ENCODE measurements at regions not wholly inside any gene's neighbourhood (a gene's known extent, or its start where the extent isn't known, plus 50 kb on each side); places are given as distances from the start of the nearest gene placed in this dataset.
"Not testable (repeated sequence)": the region's sequence is repeated elsewhere in the genome, so short reads cannot be mapped to it uniquely, and the experiment has no call there.

DNA sequence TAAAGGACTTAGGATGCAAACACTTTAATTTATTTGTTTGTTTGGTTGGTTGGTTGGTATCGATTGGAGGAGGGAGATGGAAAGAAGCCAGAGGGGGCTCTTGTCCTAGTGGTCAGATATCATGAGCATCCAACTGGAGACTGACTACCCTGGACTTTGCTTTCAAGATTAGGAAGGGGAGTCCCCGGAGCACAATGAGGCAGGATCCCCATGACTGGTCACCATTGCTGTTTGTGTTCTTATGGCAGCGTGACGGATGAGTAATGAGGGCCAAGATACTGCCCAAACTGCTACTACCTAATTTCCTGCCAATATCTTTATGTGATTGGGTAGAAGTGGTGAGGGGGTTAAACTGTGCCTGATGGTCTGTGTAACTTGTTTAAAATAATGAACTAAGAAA is 354.6 kb upstream of the ROPN1 start:
- no TSS peak for BruUV-seq (replicated peaks)
- Histone ChIP-seq H3K4me2 (no peak overlapping the region), H3F3A (ENCODE audit: insufficient read depth, low read depth) (no peaks in the 10 kb centered on the region), H2AFZ (no peak overlapping the region), H3K9me2 (ENCODE audit: insufficient read depth) (no peaks in the 10 kb centered on the region), H3K4me3 (no peak overlapping the region), H3K9me3 (ENCODE audit: insufficient read depth, low read depth) (no peaks in the 10 kb centered on the region), H3K79me2 (ENCODE audit: low read depth) (no peaks in the 10 kb centered on the region), H3K27me3 (ENCODE audit: insufficient read depth, low read depth) (peaks cover 28% of the 10 kb centered on the region), H3K27ac (no peak overlapping the region), H3K4me1 (replicated peaks; ENCODE audit: insufficient read depth) (no peaks in the 10 kb centered on the region), H3K36me3 (ENCODE audit: low read depth) (no peaks in the 10 kb centered on the region), H4K20me1 (ENCODE audit: insufficient read depth) (no peaks in the 10 kb centered on the region)
- DNase-seq = no peak
- intact Hi-C loops (cut with micrococcal nuclease; ENCODE audit: unreplicated experiment) = no loop called here
- ChIA-PET CTCF (no interaction called here), POLR2A (ENCODE audit: unreplicated experiment) (no interaction called here)
- TF ChIP-seq EZH2 (IDR thresholded peaks at IDR 0.05; ENCODE audit: low read depth) = no peak
- TF ChIP-seq, protein P1, sequence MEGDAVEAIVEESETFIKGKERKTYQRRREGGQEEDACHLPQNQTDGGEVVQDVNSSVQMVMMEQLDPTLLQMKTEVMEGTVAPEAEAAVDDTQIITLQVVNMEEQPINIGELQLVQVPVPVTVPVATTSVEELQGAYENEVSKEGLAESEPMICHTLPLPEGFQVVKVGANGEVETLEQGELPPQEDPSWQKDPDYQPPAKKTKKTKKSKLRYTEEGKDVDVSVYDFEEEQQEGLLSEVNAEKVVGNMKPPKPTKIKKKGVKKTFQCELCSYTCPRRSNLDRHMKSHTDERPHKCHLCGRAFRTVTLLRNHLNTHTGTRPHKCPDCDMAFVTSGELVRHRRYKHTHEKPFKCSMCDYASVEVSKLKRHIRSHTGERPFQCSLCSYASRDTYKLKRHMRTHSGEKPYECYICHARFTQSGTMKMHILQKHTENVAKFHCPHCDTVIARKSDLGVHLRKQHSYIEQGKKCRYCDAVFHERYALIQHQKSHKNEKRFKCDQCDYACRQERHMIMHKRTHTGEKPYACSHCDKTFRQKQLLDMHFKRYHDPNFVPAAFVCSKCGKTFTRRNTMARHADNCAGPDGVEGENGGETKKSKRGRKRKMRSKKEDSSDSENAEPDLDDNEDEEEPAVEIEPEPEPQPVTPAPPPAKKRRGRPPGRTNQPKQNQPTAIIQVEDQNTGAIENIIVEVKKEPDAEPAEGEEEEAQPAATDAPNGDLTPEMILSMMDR (conservative IDR thresholded peaks at IDR 0.05) = no peak

DNA sequence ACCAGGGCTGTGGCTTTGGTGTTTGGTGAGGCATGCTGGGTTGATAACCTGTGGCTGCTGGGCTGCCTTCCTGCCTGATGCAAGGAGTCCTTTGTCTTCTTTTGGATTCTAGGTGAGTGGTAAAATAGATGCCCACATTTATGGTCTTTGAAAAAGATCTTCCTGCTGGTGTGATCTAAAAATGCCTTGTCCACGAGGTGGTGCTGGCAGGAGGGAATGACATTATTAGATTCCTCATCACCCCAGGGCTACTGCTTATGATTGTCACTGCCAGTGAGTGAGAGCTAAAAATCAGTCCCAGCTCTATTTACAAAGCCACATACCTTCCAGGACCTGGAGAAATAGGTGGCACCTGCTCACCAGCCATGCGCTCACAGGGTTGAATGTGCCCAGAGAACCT is 355.5 kb upstream of the ROPN1 start:
- no peaks in the 10 kb centered on the region for H3K79me2 ChIP-seq (ENCODE audit: low read depth)
- H3K4me1 ChIP-seq (replicated peaks; ENCODE audit: insufficient read depth) = no peaks in the 10 kb centered on the region
- H3K4me3 ChIP-seq = no peak overlapping the region
- H3K27ac ChIP-seq = no peak overlapping the region
- CTCF ChIA-PET = no interaction called here
- H3K9me3 ChIP-seq (ENCODE audit: insufficient read depth, low read depth) = no peaks in the 10 kb centered on the region
- no TSS peak for BruUV-seq (replicated peaks)
- intact Hi-C loops (cut with micrococcal nuclease; ENCODE audit: unreplicated experiment) = no loop called here
- POLR2A ChIA-PET (ENCODE audit: unreplicated experiment) = no interaction called here
- H2AFZ ChIP-seq = no peak overlapping the region
- no peak overlapping the region for H3K4me2 ChIP-seq
- no peaks in the 10 kb centered on the region for H3F3A ChIP-seq (ENCODE audit: insufficient read depth, low read depth)
- H4K20me1 ChIP-seq (ENCODE audit: insufficient read depth) = no peaks in the 10 kb centered on the region
- DNase-seq = no peak
- no peaks in the 10 kb centered on the region for H3K9me2 ChIP-seq (ENCODE audit: insufficient read depth)
- H3K27me3 ChIP-seq (ENCODE audit: insufficient read depth, low read depth) = peaks cover 24% of the 10 kb centered on the region
- no peaks in the 10 kb centered on the region for H3K36me3 ChIP-seq (ENCODE audit: low read depth)
- TF ChIP-seq, protein P1 (conservative IDR thresholded peaks at IDR 0.05) = no peak
- TF ChIP-seq EZH2 (IDR thresholded peaks at IDR 0.05; ENCODE audit: low read depth) = no peak

DNA sequence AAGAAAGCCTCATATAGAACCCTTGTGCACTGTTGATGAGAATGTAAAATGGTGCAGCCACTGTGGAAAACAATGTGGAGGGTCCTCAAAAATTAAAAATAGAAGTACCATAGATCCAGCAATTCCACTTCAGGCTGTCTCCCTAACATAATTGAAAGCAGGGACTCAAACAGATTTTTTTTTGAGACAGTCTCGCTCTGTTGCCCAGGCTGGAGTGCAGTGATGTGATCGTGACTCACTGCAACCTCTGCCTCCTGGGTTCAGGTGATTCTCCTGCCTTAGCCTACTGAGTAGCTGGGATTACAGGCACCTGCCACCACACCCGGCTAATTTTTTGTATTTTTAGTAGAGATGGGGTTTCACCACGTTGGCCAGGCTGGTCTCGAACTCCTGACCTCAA is 356.6 kb upstream of the ROPN1 start:
- H3K4me2 ChIP-seq; DNase-seq; H3K4me1 ChIP-seq (replicated peaks; ENCODE audit: insufficient read depth); H3K9me2 ChIP-seq (ENCODE audit: insufficient read depth); H3K79me2 ChIP-seq (ENCODE audit: low read depth); CTCF ChIA-PET; H3F3A ChIP-seq (ENCODE audit: insufficient read depth, low read depth); intact Hi-C loops (cut with micrococcal nuclease; ENCODE audit: unreplicated experiment); H3K36me3 ChIP-seq (ENCODE audit: low read depth); H2AFZ ChIP-seq; H4K20me1 ChIP-seq (ENCODE audit: insufficient read depth); H3K9me3 ChIP-seq (ENCODE audit: insufficient read depth, low read depth); H3K4me3 ChIP-seq; H3K27ac ChIP-seq; BruUV-seq (replicated peaks): not testable (repeated sequence)
- POLR2A ChIA-PET (ENCODE audit: unreplicated experiment) = interaction anchor here (0.6 kb wide), 1 partner anchor 102 kb away, joined by 4 read pairs; no protein-coding TSS in a partner anchor
- peaks cover 23% of the 10 kb centered on the region for H3K27me3 ChIP-seq (ENCODE audit: insufficient read depth, low read depth)

DNA sequence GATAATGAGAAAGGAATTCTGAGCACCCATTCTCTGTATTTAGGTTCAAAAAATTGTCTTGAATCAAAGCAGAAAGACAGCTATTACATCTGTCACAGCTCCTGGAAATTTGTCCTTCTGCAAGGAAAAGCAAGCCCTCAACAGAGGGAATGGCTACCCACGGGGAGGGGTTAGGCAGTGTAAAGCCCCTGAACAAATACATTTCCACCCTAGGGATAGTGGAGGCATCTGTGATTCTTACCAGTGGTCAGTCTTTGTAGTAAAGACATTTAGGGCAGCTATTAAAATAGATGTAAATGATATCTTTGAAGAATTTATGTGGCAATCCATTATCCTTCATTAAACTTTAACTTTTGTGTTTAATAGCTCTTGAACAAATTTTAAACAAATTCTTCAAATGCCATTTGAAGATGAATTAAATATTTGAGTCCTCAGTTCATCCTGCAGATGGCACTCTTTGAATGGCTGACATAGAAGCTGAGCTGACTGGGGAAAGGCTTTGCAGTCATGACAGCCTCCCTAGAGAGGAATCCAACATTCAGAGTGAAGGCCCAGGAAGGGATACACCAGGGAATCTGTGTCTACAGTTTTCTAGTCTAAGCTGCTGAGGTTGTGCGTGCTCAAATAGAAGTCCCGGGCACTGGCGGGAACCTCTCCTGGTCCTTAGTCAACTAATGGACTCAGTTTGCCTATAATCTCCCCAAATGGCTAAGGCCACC is 359.7 kb upstream of the ROPN1 start:
- Histone ChIP-seq H3K9me3 (ENCODE audit: insufficient read depth, low read depth) (no peaks in the 10 kb centered on the region), H3K4me2 (no peak overlapping the region), H3K27ac (no peak overlapping the region), H3K4me1 (replicated peaks; ENCODE audit: insufficient read depth) (no peaks in the 10 kb centered on the region), H4K20me1 (ENCODE audit: insufficient read depth) (no peaks in the 10 kb centered on the region), H3K4me3 (no peak overlapping the region), H3F3A (ENCODE audit: insufficient read depth, low read depth) (no peaks in the 10 kb centered on the region), H3K9me2 (ENCODE audit: insufficient read depth) (no peaks in the 10 kb centered on the region), H3K27me3 (ENCODE audit: insufficient read depth, low read depth) (peaks cover 25% of the 10 kb centered on the region), H3K79me2 (ENCODE audit: low read depth) (no peaks in the 10 kb centered on the region), H3K36me3 (ENCODE audit: low read depth) (no peaks in the 10 kb centered on the region), H2AFZ (no peak overlapping the region)
- ChIA-PET CTCF (interaction anchor here (0.6 to 1.1 kb wide), 5 partner anchors 34 to 285 kb away, joined by 3 to 4 read pairs (median 3); no protein-coding TSS in a partner anchor), POLR2A (ENCODE audit: unreplicated experiment) (no interaction called here)
- TF ChIP-seq, protein P1 (conservative IDR thresholded peaks at IDR 0.05) = peak; percentile 64
- TF ChIP-seq EZH2 (IDR thresholded peaks at IDR 0.05; ENCODE audit: low read depth) = no peak
- no TSS peak for BruUV-seq (replicated peaks)
- peak in 1 of 2 experiments; percentile 21 for DNase-seq
- intact Hi-C loops (cut with micrococcal nuclease; ENCODE audit: unreplicated experiment) = loop anchor here (1.0 to 2.0 kb wide), 3 partner anchors 117 to 207 kb away; no protein-coding TSS in a partner anchor
